ENCODE measurements at regions not wholly inside any gene's neighbourhood (a gene's known extent, or its start where the extent isn't known, plus 50 kb on each side); places are given as distances from the start of the nearest gene placed in this dataset.
"Not testable (repeated sequence)": the region's sequence is repeated elsewhere in the genome, so short reads cannot be mapped to it uniquely, and the experiment has no call there.

GRCh38 chr4:85175190-85175589 is 208.7 kb upstream of the WDFY3 start:
- DNase-seq (ENCODE audit: low read depth), result no peak
- H3K4me3 ChIP-seq (ENCODE audit: low read depth, low read length), result no peak overlapping the region
- TF ChIP-seq CTCF (IDR thresholded peaks at IDR 0.05; ENCODE audit: insufficient read depth, low read depth, low read length), result no peak

DNA sequence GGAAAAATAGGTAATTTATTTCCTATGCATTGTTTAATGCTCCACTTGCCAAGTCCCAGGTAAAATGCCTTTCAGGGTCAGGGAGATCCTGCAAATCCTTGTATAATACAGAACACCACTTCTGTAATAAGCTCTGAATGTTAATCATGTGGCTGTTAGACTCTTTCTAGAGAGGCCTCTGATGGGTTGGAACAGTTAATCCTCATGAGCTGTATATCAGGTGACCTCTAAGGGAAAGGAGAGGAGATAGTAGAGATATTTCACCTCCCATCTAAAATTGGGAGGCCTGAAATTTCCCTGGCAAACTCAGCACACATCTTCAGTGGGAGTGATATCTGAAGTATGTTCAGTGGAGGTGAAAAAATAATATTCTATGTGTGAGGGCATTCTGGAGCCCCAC is 210.6 kb upstream of the WDFY3 start:
- DNase-seq (ENCODE audit: low read depth), result no peak
- H3K4me3 ChIP-seq (ENCODE audit: low read depth, low read length), result no peak overlapping the region
- no peak for TF ChIP-seq CTCF (IDR thresholded peaks at IDR 0.05; ENCODE audit: insufficient read depth, low read depth, low read length)

DNA sequence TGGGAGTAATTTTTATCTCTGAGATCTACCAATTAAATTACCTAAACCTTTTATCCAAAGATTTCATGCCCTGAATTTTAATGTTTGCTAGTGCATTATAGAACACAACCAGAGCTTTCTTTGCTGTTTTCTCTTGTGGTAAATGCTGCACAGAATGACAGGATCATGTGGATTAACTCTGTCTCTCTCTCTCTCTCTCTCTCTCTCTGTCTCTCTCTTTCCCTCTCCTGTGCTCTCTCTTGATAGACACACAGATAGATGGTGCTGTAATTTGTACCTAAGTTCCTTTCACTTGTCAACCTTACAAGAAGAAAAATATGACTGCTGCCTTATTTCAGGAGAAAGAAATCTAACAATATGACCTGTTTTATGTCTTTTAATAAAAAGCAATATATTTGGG is 211.2 kb upstream of the WDFY3 start:
- TF ChIP-seq CTCF (IDR thresholded peaks at IDR 0.05; ENCODE audit: insufficient read depth, low read depth, low read length), result no peak
- no peak for DNase-seq (ENCODE audit: low read depth)
- no peak overlapping the region for H3K4me3 ChIP-seq (ENCODE audit: low read depth, low read length)

DNA sequence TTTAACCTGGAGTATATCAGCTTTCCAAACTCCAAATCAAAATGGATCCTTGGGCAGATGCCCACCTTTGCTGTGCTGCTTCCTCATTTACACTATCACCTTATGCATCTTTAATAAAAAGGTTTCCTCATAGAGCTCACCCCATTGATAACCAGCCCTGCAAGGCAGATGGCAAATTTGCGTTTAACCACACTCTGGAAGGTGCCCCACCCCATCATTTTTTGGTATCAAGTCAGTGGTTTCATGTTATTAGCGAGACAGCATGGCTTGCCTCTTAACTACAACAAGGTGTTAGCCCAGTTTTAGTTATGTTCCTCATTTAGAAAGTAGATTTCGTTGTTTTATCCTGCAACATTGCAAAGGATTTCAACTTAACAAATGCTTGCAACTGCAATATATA is 214.0 kb upstream of the WDFY3 start:
- no peak for DNase-seq (ENCODE audit: low read depth)
- no peak for TF ChIP-seq CTCF (IDR thresholded peaks at IDR 0.05; ENCODE audit: insufficient read depth, low read depth, low read length)
- H3K4me3 ChIP-seq (ENCODE audit: low read depth, low read length), result no peak overlapping the region

- no peak overlapping the region for H3K4me3 ChIP-seq (ENCODE audit: low read depth, low read length)
- DNase-seq (ENCODE audit: low read depth), result no peak
- TF ChIP-seq CTCF (IDR thresholded peaks at IDR 0.05; ENCODE audit: insufficient read depth, low read depth, low read length), result no peak
These were observed 220.6 kb upstream of the WDFY3 start for GRCh38 chr4:85187106-85187505.

DNA sequence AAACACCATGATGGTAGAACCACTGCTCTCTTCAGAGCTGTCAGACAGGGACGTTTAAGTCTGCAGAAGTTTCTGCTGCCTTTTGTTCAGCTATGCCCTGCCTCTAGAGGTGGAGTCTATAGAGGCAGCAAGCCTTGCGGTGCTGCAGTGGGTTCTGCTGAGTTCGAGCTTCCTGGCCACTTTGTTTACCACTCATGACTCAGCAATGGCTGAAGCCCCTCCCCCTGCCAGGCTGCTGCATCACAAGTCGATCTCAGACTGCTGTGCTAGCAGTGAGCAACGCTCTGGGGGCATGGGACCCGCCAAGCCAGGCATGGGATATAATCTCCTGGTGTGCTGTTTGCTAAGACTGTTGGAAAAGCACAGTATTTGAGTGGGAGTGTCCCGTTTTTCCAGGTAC is 229.5 kb upstream of the WDFY3 start:
- H3K4me3 ChIP-seq (ENCODE audit: low read depth, low read length); DNase-seq (ENCODE audit: low read depth): not testable (repeated sequence)

DNA sequence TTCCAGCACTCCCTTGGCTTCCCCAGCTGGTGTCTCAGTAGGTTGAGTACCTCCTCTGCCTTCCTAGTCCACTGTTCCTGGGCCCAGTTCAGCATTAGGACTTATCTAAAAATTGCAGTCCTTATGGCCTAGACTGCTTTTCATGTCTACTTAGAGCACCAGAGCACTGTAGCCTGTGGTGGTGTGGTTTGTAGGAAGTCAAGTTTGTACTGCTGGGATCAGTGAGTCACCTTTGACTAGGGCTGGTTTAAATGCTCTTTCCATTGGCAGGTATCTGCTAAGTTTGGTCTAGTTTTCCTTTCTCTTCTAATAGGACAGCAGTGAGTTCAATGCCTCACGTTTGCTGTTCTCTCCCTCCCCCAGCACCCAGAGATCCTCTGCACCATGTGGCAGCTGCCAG is 233.6 kb upstream of the WDFY3 start:
- no peak for DNase-seq (ENCODE audit: low read depth)
- no peak overlapping the region for H3K4me3 ChIP-seq (ENCODE audit: low read depth, low read length)
- no peak for TF ChIP-seq CTCF (IDR thresholded peaks at IDR 0.05; ENCODE audit: insufficient read depth, low read depth, low read length)

Measured in fibroblast of villous mesenchyme (primary cell).